ENCODE measurements at regions not wholly inside any gene's neighbourhood (a gene's known extent, or its start where the extent isn't known, plus 50 kb on each side); places are given as distances from the start of the nearest gene placed in this dataset.

- no peak for TF ChIP-seq POLR2AphosphoS5 (IDR thresholded peaks at IDR 0.05; ENCODE audit: low read depth, low read length)
- no peak for TF ChIP-seq TAF1 (IDR thresholded peaks at IDR 0.05; ENCODE audit: borderline replicate concordance, low read depth, low read length)
Measured at GRCh38 chr3:159166899-159167586, 365.2 kb downstream of the MFSD1 start.

All from GM12892 (cell line).